Activated B cell treated with CpG ODN at 0.5 μM for 24 hours (primary cell): ENCODE measurements at regions not wholly inside any gene's neighbourhood (a gene's known extent, or its start where the extent isn't known, plus 50 kb on each side); places are given as distances from the start of the nearest gene placed in this dataset.

Source experiments
- ATAC-seq: fragments of 200-7000 bp; cut with Tn5 transposase; one replicate; pipeline ENCODE4 v1.10.0; 2021; ENCODE audit warnings: low read depth, mild to moderate bottlenecking, moderate library complexity
- CTCF ChIA-PET: fragments of 350-600 bp; sonication (Branson Sonifier 250); formaldehyde crosslinking; loops from one replicate; lab custom pipeline; 2021; ENCODE audit warnings: antibody characterized with exemption; lab: Charles Lee
- POLR2A ChIA-PET: fragments of 350-600 bp; sonication (Branson Sonifier 250); formaldehyde crosslinking; loops from one replicate; lab custom pipeline; 2021; ENCODE audit warnings: antibody characterized with exemption; lab: Charles Lee
- DNase-seq: peaks from one replicate; pipeline ENCODE4 v3.0.0; 2022
- H3K27ac Mint-ChIP-seq: one replicate; pipeline ENCODE4 v1.8.0; 2020; ENCODE audit warnings: mixed read lengths
- H3K27me3 Mint-ChIP-seq: one replicate; pipeline ENCODE4 v1.8.0; 2021; ENCODE audit warnings: mixed read lengths
- H3K36me3 Mint-ChIP-seq: one replicate; pipeline ENCODE4 v1.8.0; 2021; ENCODE audit warnings: low read depth, mixed read lengths
- H3K4me1 Mint-ChIP-seq: one replicate; pipeline ENCODE4 v1.8.0; 2021; ENCODE audit warnings: mixed read lengths
- H3K4me3 Mint-ChIP-seq: one replicate; pipeline ENCODE4 v1.8.0; 2020; ENCODE audit warnings: mild to moderate bottlenecking, mixed read lengths
- H3K9me3 Mint-ChIP-seq: one replicate; pipeline ENCODE4 v1.8.0; 2020; ENCODE audit warnings: mixed read lengths
- CTCF ChIP-seq: fragments of 200-600 bp; IDR thresholded peaks from one replicate; pipeline ENCODE4 v1.8.0; 2022; ENCODE audit warnings: antibody characterized with exemption, mild to moderate bottlenecking
- intact Hi-C: fragments of 100-400 bp; cut with micrococcal nuclease; formaldehyde crosslinking; loops from one replicate; pipeline ENCODE4 v1.15.1; 2024

DNA sequence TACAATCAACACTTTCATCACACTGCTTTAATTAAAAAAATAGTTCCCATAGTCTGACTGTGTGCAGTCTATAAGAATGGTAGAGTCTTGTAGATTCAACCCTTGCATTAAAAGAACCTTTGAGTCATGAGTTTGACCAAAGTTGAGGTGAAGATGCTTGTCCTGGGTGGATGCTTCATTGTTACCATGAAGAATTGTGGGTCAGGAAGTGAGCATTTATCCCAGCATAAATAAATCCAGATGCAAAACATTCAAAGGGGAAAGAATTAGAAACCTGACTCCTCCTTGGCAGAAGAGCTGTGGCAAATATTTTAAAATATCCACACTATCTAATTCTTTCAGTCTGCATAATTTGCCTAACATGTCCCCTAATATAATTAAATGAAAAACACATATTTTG, 72.9 kb upstream of the SPAG17 start:
- Mint-ChIP-seq H3K4me3 (no peak overlapping the region), H3K4me1 (no peaks in the 10 kb centered on the region)

DNA sequence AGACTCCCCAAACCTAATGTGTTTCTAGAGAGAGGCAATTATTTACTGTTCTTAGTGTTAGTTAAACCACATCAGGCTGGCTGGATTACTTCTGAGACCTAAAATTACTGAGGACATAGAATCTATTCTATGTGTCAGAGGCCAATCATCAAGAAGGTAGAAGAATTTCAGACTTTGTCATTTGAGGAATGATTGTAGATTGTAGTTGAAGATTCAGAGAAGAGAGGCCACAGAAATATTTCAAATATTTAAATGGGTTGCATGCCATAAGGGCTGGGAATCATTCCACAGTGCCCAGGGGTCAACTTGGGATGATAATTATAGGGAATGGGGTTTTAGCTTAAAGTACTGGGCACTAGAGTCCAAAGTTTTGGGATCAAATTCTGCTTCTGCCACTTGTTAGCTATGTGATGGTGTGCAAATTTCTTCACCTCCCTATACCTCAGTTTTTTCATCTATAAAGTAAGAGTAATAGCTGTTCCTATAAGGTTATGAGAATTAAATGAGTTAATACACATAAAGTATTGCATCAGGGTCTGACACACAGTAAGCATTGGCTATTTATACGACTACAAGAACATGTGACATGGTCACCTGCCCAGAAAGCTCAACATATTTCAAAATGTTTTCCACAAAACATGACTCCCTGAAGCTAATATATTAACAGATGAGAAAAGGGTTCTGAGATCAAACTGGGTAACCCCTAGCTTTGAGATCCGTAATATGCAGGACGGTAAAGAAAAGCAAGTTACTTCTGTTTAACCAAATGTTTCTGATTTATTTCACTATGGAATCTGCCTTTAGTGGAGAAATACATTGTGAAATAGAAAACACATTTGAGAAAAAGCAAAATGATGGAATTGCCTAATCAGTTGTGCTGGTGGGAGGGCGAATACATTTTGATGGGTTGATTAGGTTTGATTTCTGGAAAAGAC, 69.7 kb upstream of the SPAG17 start:
- Mint-ChIP-seq H3K27me3 (no peaks in the 10 kb centered on the region), H3K4me1 (no peaks in the 10 kb centered on the region), H3K27ac (no peak overlapping the region), H3K9me3 (no peaks in the 10 kb centered on the region), H3K4me3 (no peak overlapping the region), H3K36me3 (no peaks in the 10 kb centered on the region)
- DNase-seq: no peak
- ATAC-seq: no peak
- POLR2A ChIA-PET: no interaction called here
- intact Hi-C loops: no loop called here
- TF ChIP-seq CTCF: no peak
- CTCF ChIA-PET: no interaction called here

More for the DNA sequence above, 72.9 kb upstream of the SPAG17 start:
- intact Hi-C loops: no loop called here
- Mint-ChIP-seq H3K9me3 (no peaks in the 10 kb centered on the region), H3K36me3 (no peaks in the 10 kb centered on the region), H3K27me3 (no peaks in the 10 kb centered on the region), H3K27ac (no peak overlapping the region)
- ChIA-PET POLR2A (no interaction called here), CTCF (no interaction called here)
- no peak for DNase-seq
- TF ChIP-seq CTCF: no peak
- no peak for ATAC-seq

- Mint-ChIP-seq H3K9me3 (no peaks in the 10 kb centered on the region), H3K27me3 (no peaks in the 10 kb centered on the region), H3K27ac (no peak overlapping the region), H3K4me1 (no peaks in the 10 kb centered on the region), H3K4me3 (no peak overlapping the region), H3K36me3 (no peaks in the 10 kb centered on the region)
- no peak for DNase-seq
- no peak for ATAC-seq
- intact Hi-C loops: no loop called here
- ChIA-PET POLR2A (no interaction called here), CTCF (no interaction called here)
- no peak for TF ChIP-seq CTCF
Observed at GRCh38 chr1:118254001-118254400, 69.0 kb upstream of the SPAG17 start.

DNA sequence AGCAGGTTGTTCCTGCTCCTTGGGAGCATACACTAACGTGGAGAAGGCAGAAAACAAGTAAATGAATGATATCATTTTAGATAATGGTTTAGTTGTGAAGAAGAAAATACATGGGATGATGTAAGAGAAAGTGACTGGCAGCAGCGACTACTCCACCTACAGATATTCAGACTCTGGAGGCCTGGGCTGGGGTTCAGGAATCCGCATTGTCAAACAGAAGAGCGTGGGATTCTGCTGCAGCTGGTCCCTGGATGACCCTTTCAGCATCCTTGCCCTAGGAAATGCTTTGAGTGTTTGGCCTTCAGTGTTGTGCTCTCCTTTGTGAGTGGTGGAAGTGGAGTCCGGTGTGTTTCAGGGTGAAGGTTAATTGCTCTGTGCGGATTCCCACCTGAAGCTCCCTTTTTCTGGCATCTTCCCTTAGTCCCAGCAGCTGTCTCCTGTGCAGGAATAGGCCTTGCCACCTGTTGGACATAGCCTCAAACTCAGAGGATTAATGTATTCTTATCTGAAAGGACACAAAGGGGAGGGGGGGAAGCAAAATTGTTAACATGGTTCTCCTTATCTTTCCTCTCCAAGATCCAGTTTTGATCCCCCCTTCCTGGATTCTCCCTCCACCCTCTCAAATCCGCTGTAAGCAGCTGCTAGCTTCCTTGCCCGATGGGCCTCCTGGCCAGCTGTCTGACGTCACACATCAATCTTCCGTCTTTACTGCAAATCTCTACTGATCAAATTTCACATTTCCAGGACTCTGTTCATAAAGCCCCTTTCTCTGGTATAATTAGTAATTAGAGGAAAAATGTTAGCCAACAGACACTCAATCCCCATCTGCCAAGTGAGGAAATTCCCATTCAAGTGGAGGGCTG, 68.3 kb upstream of the SPAG17 start:
- no peak for TF ChIP-seq CTCF
- Mint-ChIP-seq H3K36me3 (no peaks in the 10 kb centered on the region), H3K27me3 (no peaks in the 10 kb centered on the region), H3K4me3 (no peak overlapping the region), H3K4me1 (no peaks in the 10 kb centered on the region), H3K27ac (no peak overlapping the region), H3K9me3 (no peaks in the 10 kb centered on the region)
- POLR2A ChIA-PET: no interaction called here
- intact Hi-C loops: no loop called here
- no peak for DNase-seq
- CTCF ChIA-PET: no interaction called here
- no peak for ATAC-seq

- no peak overlapping the region for H3K27ac Mint-ChIP-seq
- no peak for DNase-seq
- no peak overlapping the region for H3K4me3 Mint-ChIP-seq
- no peak for TF ChIP-seq CTCF
- no peaks in the 10 kb centered on the region for H3K9me3 Mint-ChIP-seq
- no peaks in the 10 kb centered on the region for H3K27me3 Mint-ChIP-seq
- POLR2A ChIA-PET: no interaction called here
- no peaks in the 10 kb centered on the region for H3K36me3 Mint-ChIP-seq
- no peak for ATAC-seq
- intact Hi-C loops: no loop called here
- no peaks in the 10 kb centered on the region for H3K4me1 Mint-ChIP-seq
- CTCF ChIA-PET: no interaction called here
Observed at GRCh38 chr1:118252624-118253023, 67.6 kb upstream of the SPAG17 start.
